ENCODE measurements at regions not wholly inside any gene's neighbourhood (a gene's known extent, or its start where the extent isn't known, plus 50 kb on each side); places are given as distances from the start of the nearest gene placed in this dataset.

GRCh38 chr12:96099421-96099820, 64.0 kb upstream of the LTA4H start:
- no peak overlapping the region for H3K9ac ChIP-seq (replicated peaks in 1 of 4; ENCODE audit: extremely low read depth in 1 of 4, low read depth in 3 of 4, low read length in 3 of 4)
- no peak overlapping the region for H4K91ac ChIP-seq (replicated peaks; ENCODE audit: insufficient read length, low read length)
- H3K56ac ChIP-seq (replicated peaks; ENCODE audit: insufficient read length, low read depth, low read length): no peak overlapping the region
- H3K23ac ChIP-seq (ENCODE audit: insufficient read length): no peak overlapping the region
- no peak overlapping the region for H3K27ac ChIP-seq (ENCODE audit: low read depth, low read length)
- H2BK20ac ChIP-seq (ENCODE audit: low read length): no peak overlapping the region
- no peak for DNase-seq (ENCODE audit: low read depth in 1 of 2, low spot score in 2 of 2)
- H2BK120ac ChIP-seq (replicated peaks; ENCODE audit: low read depth, low read length): no peak overlapping the region
- TF ChIP-seq BRCA1 (IDR thresholded peaks at IDR 0.05; ENCODE audit: low read depth, low read length) (no peak), GABPA (IDR thresholded peaks at IDR 0.05; ENCODE audit: borderline replicate concordance, insufficient read depth, low read length) (no peak), SIX5 (IDR thresholded peaks at IDR 0.05; ENCODE audit: low read depth, low read length) (no peak), ATF3 (IDR thresholded peaks at IDR 0.05; ENCODE audit: insufficient read depth, low read depth, low read length) (no peak), TEAD4 (IDR thresholded peaks at IDR 0.05; ENCODE audit: low read depth, low read length) (no peak), E2F6 (IDR thresholded peaks at IDR 0.05) (no peak), MAFK (IDR thresholded peaks at IDR 0.05; ENCODE audit: low read depth, low read length) (no peak), RXRA (IDR thresholded peaks at IDR 0.05; ENCODE audit: insufficient read depth, low read depth, low read length) (no peak)
- H3K79me2 ChIP-seq (ENCODE audit: control insufficient read depth in 1 of 2, insufficient read depth in 2 of 2, low read length in 2 of 2): no peaks in the 10 kb centered on the region
- H2AFZ ChIP-seq (ENCODE audit: low read length): no peak overlapping the region; the same call in 1 of the 2 replicates
- no peaks in the 10 kb centered on the region for H4K20me1 ChIP-seq (replicated peaks in 1 of 2; ENCODE audit: control insufficient read depth in 1 of 2, insufficient read depth in 2 of 2, low read length in 2 of 2)
- H2BK15ac ChIP-seq (ENCODE audit: low read length): no peak overlapping the region
- no peaks in the 10 kb centered on the region for H3K79me1 ChIP-seq (ENCODE audit: low read depth, low read length)
- H3K9me3 ChIP-seq (ENCODE audit: insufficient read depth in 2 of 2, low read depth in 1 of 2, low read length in 1 of 2): no peaks in the 10 kb centered on the region
- no peak overlapping the region for H4K8ac ChIP-seq (ENCODE audit: extremely low read depth, insufficient read depth, low read length)
- H2AK5ac ChIP-seq (ENCODE audit: low read depth, low read length): no peak overlapping the region
- H3K14ac ChIP-seq (ENCODE audit: insufficient read length): no peak overlapping the region
- H3K4ac ChIP-seq (replicated peaks; ENCODE audit: insufficient read length, low read depth, low read length): no peak overlapping the region
- no peak overlapping the region for H3K18ac ChIP-seq (ENCODE audit: extremely low read depth, low read length)
- FAIRE-seq: no peak
- CTCF ChIA-PET (ENCODE audit: partially characterized antibody): interaction anchor here (0.6 to 0.9 kb wide), 2 partner anchors 27 to 417 kb away, joined by 3 to 4 read pairs; no protein-coding TSS in a partner anchor
- H2BK5ac ChIP-seq (ENCODE audit: low read depth, low read length): no peak overlapping the region
- H3K36me3 ChIP-seq (ENCODE audit: control insufficient read depth in 2 of 4, insufficient read depth in 4 of 4, low read length in 3 of 4): no peaks in the 10 kb centered on the region
- H3K4me1 ChIP-seq (replicated peaks in 1 of 4; ENCODE audit: control insufficient read depth in 3 of 4, insufficient read depth in 4 of 4, low read length in 3 of 4): peaks cover 0 to 2% (median under 1%) of the 10 kb centered on the region in 4 experiments; a peak in 2 of 7 replicates
- WGBS, 2 experiments (ENCODE audit: extremely low coverage in 1 of 2, insufficient coverage in 1 of 2, insufficient read length in 1 of 2, insufficient replicate concordance in 2 of 2, low coverage in 1 of 2, low lambda C conversion rate in 2 of 2, missing lambda C conversion rate in 1 of 2): 85% methylated on average over 3 of the region's 3 CpGs; no CpG with 5 or more reads in 1 of the 2 experiments
- no peak overlapping the region for H3K4me2 ChIP-seq (ENCODE audit: insufficient read depth in 1 of 2, low read depth in 2 of 2, low read length in 2 of 2)
- no peak overlapping the region for H2BK12ac ChIP-seq (ENCODE audit: low read depth, low read length)
- no peak overlapping the region for H3K4me3 ChIP-seq (ENCODE audit: extremely low read depth in 1 of 4, insufficient read depth in 2 of 4, low read depth in 3 of 4, low read length in 4 of 4)
- H3K23me2 ChIP-seq (ENCODE audit: low read depth, low read length): no peaks in the 10 kb centered on the region
- no peak overlapping the region for H4K5ac ChIP-seq (ENCODE audit: insufficient read length, low read depth, low read length)
- POLR2A ChIA-PET (ENCODE audit: partially characterized antibody): no interaction called here
- no peaks in the 10 kb centered on the region for H3K27me3 ChIP-seq (replicated peaks in 1 of 4; ENCODE audit: control insufficient read depth in 3 of 4, extremely low read depth in 1 of 4, insufficient read depth in 3 of 4, low read length in 3 of 4)
